ENCODE measurements at regions not wholly inside any gene's neighbourhood (a gene's known extent, or its start where the extent isn't known, plus 50 kb on each side); places are given as distances from the start of the nearest gene placed in this dataset.

- Histone ChIP-seq H3K27ac (ENCODE audit: low read depth, low read length) (no peak overlapping the region), H3K4me1 (ENCODE audit: control insufficient read depth, insufficient read depth, low read length) (no peaks in the 10 kb centered on the region), H3K36me3 (ENCODE audit: control insufficient read depth, insufficient read depth, low read length) (no peaks in the 10 kb centered on the region), H3K27me3 (ENCODE audit: control insufficient read depth, insufficient read depth, low read length) (no peaks in the 10 kb centered on the region), H3K9ac (ENCODE audit: low read length) (no peak overlapping the region), H3K4me3 (ENCODE audit: low read length) (no peak overlapping the region)
These were observed 159.6 kb downstream of the KCNA5 start for GRCh38 chr12:5203274-5203673.

- Histone ChIP-seq H3K4me1 (ENCODE audit: control insufficient read depth, insufficient read depth, low read length) (no peaks in the 10 kb centered on the region), H3K36me3 (ENCODE audit: control insufficient read depth, insufficient read depth, low read length) (no peaks in the 10 kb centered on the region), H3K27me3 (ENCODE audit: control insufficient read depth, insufficient read depth, low read length) (no peaks in the 10 kb centered on the region), H3K4me3 (ENCODE audit: low read length) (no peak overlapping the region), H3K27ac (ENCODE audit: low read depth, low read length) (no peak overlapping the region), H3K9ac (ENCODE audit: low read length) (no peak overlapping the region)
These were observed 160.0 kb downstream of the KCNA5 start for GRCh38 chr12:5203720-5204119.

- H3K27ac ChIP-seq (ENCODE audit: low read depth, low read length), result no peak overlapping the region
- H3K4me1 ChIP-seq (ENCODE audit: control insufficient read depth, insufficient read depth, low read length), result no peaks in the 10 kb centered on the region
- no peaks in the 10 kb centered on the region for H3K36me3 ChIP-seq (ENCODE audit: control insufficient read depth, insufficient read depth, low read length)
- H3K27me3 ChIP-seq (ENCODE audit: control insufficient read depth, insufficient read depth, low read length), result no peaks in the 10 kb centered on the region
- H3K4me3 ChIP-seq (ENCODE audit: low read length), result no peak overlapping the region
- H3K9ac ChIP-seq (ENCODE audit: low read length), result no peak overlapping the region
These were observed 160.6 kb downstream of the KCNA5 start for GRCh38 chr12:5204271-5204670.

GRCh38 chr12:5204831-5205230 lies 161.2 kb downstream of the KCNA5 start:
- H3K9ac ChIP-seq (ENCODE audit: low read length), result no peak overlapping the region
- no peaks in the 10 kb centered on the region for H3K27me3 ChIP-seq (ENCODE audit: control insufficient read depth, insufficient read depth, low read length)
- no peak overlapping the region for H3K4me3 ChIP-seq (ENCODE audit: low read length)
- no peak overlapping the region for H3K27ac ChIP-seq (ENCODE audit: low read depth, low read length)
- H3K4me1 ChIP-seq (ENCODE audit: control insufficient read depth, insufficient read depth, low read length), result no peaks in the 10 kb centered on the region
- H3K36me3 ChIP-seq (ENCODE audit: control insufficient read depth, insufficient read depth, low read length), result no peaks in the 10 kb centered on the region

GRCh38 chr12:5206401-5207175 lies 162.9 kb downstream of the KCNA5 start:
- H3K27me3 ChIP-seq (ENCODE audit: control insufficient read depth, insufficient read depth, low read length), result no peaks in the 10 kb centered on the region
- no peaks in the 10 kb centered on the region for H3K36me3 ChIP-seq (ENCODE audit: control insufficient read depth, insufficient read depth, low read length)
- H3K9ac ChIP-seq (ENCODE audit: low read length), result no peak overlapping the region
- no peaks in the 10 kb centered on the region for H3K4me1 ChIP-seq (ENCODE audit: control insufficient read depth, insufficient read depth, low read length)
- H3K4me3 ChIP-seq (ENCODE audit: low read length), result no peak overlapping the region
- H3K27ac ChIP-seq (ENCODE audit: low read depth, low read length), result no peak overlapping the region

- H3K9ac ChIP-seq (ENCODE audit: low read length), result no peak overlapping the region
These were observed 166.7 kb downstream of the KCNA5 start for GRCh38 chr12:5210179-5210922.

GRCh38 chr12:5210923-5211290 lies 167.2 kb downstream of the KCNA5 start:
- Histone ChIP-seq H3K36me3 (ENCODE audit: control insufficient read depth, insufficient read depth, low read length) (no peaks in the 10 kb centered on the region), H3K4me1 (ENCODE audit: control insufficient read depth, insufficient read depth, low read length) (no peaks in the 10 kb centered on the region), H3K9ac (ENCODE audit: low read length) (no peak overlapping the region), H3K27ac (ENCODE audit: low read depth, low read length) (no peak overlapping the region), H3K27me3 (ENCODE audit: control insufficient read depth, insufficient read depth, low read length) (no peaks in the 10 kb centered on the region), H3K4me3 (ENCODE audit: low read length) (no peak overlapping the region)

More at GRCh38 chr12:5210179-5210922, 166.7 kb downstream of the KCNA5 start:
- H3K4me3 ChIP-seq (ENCODE audit: low read length), result no peak overlapping the region
- H3K36me3 ChIP-seq (ENCODE audit: control insufficient read depth, insufficient read depth, low read length), result no peaks in the 10 kb centered on the region
- no peaks in the 10 kb centered on the region for H3K27me3 ChIP-seq (ENCODE audit: control insufficient read depth, insufficient read depth, low read length)
- no peaks in the 10 kb centered on the region for H3K4me1 ChIP-seq (ENCODE audit: control insufficient read depth, insufficient read depth, low read length)
- H3K27ac ChIP-seq (ENCODE audit: low read depth, low read length), result no peak overlapping the region

GRCh38 chr12:5213336-5213735 lies 169.7 kb downstream of the KCNA5 start:
- no peaks in the 10 kb centered on the region for H3K4me1 ChIP-seq (ENCODE audit: control insufficient read depth, insufficient read depth, low read length)
- no peak overlapping the region for H3K4me3 ChIP-seq (ENCODE audit: low read length)
- no peaks in the 10 kb centered on the region for H3K36me3 ChIP-seq (ENCODE audit: control insufficient read depth, insufficient read depth, low read length)
- no peaks in the 10 kb centered on the region for H3K27me3 ChIP-seq (ENCODE audit: control insufficient read depth, insufficient read depth, low read length)
- no peak overlapping the region for H3K27ac ChIP-seq (ENCODE audit: low read depth, low read length)
- no peak overlapping the region for H3K9ac ChIP-seq (ENCODE audit: low read length)

- Histone ChIP-seq H3K36me3 (ENCODE audit: control insufficient read depth, insufficient read depth, low read length) (no peaks in the 10 kb centered on the region), H3K9ac (ENCODE audit: low read length) (no peak overlapping the region), H3K4me1 (ENCODE audit: control insufficient read depth, insufficient read depth, low read length) (no peaks in the 10 kb centered on the region), H3K4me3 (ENCODE audit: low read length) (no peak overlapping the region), H3K27ac (ENCODE audit: low read depth, low read length) (no peak overlapping the region), H3K27me3 (ENCODE audit: control insufficient read depth, insufficient read depth, low read length) (no peaks in the 10 kb centered on the region)
These were observed 170.3 kb downstream of the KCNA5 start for GRCh38 chr12:5213990-5214389.

GRCh38 chr12:5217936-5218335 lies 174.3 kb downstream of the KCNA5 start:
- H3K27me3 ChIP-seq (ENCODE audit: control insufficient read depth, insufficient read depth, low read length), result no peaks in the 10 kb centered on the region
- H3K27ac ChIP-seq (ENCODE audit: low read depth, low read length), result no peak overlapping the region
- no peak overlapping the region for H3K4me3 ChIP-seq (ENCODE audit: low read length)
- no peaks in the 10 kb centered on the region for H3K36me3 ChIP-seq (ENCODE audit: control insufficient read depth, insufficient read depth, low read length)
- no peaks in the 10 kb centered on the region for H3K4me1 ChIP-seq (ENCODE audit: control insufficient read depth, insufficient read depth, low read length)
- H3K9ac ChIP-seq (ENCODE audit: low read length), result no peak overlapping the region

- no peak overlapping the region for H3K4me3 ChIP-seq (ENCODE audit: low read length)
- H3K4me1 ChIP-seq (ENCODE audit: control insufficient read depth, insufficient read depth, low read length), result no peaks in the 10 kb centered on the region
- H3K36me3 ChIP-seq (ENCODE audit: control insufficient read depth, insufficient read depth, low read length), result no peaks in the 10 kb centered on the region
- no peaks in the 10 kb centered on the region for H3K27me3 ChIP-seq (ENCODE audit: control insufficient read depth, insufficient read depth, low read length)
- H3K27ac ChIP-seq (ENCODE audit: low read depth, low read length), result no peak overlapping the region
- H3K9ac ChIP-seq (ENCODE audit: low read length), result no peak overlapping the region
These were observed 176.4 kb downstream of the KCNA5 start for GRCh38 chr12:5220099-5220498.

- Histone ChIP-seq H3K4me1 (ENCODE audit: control insufficient read depth, insufficient read depth, low read length) (no peaks in the 10 kb centered on the region), H3K27me3 (ENCODE audit: control insufficient read depth, insufficient read depth, low read length) (no peaks in the 10 kb centered on the region), H3K36me3 (ENCODE audit: control insufficient read depth, insufficient read depth, low read length) (no peaks in the 10 kb centered on the region), H3K4me3 (ENCODE audit: low read length) (no peak overlapping the region), H3K27ac (ENCODE audit: low read depth, low read length) (no peak overlapping the region), H3K9ac (ENCODE audit: low read length) (no peak overlapping the region)
These were observed 177.2 kb downstream of the KCNA5 start for GRCh38 chr12:5220835-5221234.

- no peak overlapping the region for H3K4me3 ChIP-seq (ENCODE audit: low read length)
- H3K27me3 ChIP-seq (ENCODE audit: control insufficient read depth, insufficient read depth, low read length), result no peaks in the 10 kb centered on the region
- H3K4me1 ChIP-seq (ENCODE audit: control insufficient read depth, insufficient read depth, low read length), result no peaks in the 10 kb centered on the region
- no peak overlapping the region for H3K9ac ChIP-seq (ENCODE audit: low read length)
- H3K27ac ChIP-seq (ENCODE audit: low read depth, low read length), result no peak overlapping the region
- H3K36me3 ChIP-seq (ENCODE audit: control insufficient read depth, insufficient read depth, low read length), result no peaks in the 10 kb centered on the region
These were observed 178.4 kb downstream of the KCNA5 start for GRCh38 chr12:5222011-5222461.

Data from rectal smooth muscle tissue (tissue), 1 donor.